Right kidney (tissue), 1 donor: ENCODE measurements at regions not wholly inside any gene's neighbourhood (a gene's known extent, or its start where the extent isn't known, plus 50 kb on each side); places are given as distances from the start of the nearest gene placed in this dataset.

Experiments used
- DNase-seq: peaks from one replicate; pipeline ENCODE4 v3.0.0-alpha.2; 2016

DNA sequence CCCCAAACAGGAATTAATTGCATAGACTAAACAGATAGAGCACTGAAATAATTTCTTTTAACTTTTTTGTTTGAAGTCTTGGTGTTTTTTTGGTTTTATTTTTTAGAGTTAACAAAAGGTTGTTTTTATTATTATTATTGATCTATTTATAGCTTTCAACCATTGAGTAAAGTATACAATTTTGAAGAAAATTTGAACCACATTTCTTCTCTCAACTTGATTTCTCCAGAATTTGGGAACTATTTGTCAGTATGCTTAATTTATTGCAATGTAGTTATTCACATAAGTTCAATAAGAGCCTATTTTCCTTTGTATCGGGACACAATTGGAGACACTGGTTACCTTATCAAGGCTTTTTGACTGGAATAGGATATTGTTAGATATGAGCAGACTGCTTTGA is 1045.6 kb upstream of the PCDH9 start:
- DNase-seq: no peak

- no peak for DNase-seq
These were observed 1042.5 kb upstream of the PCDH9 start for GRCh38 chr13:68272652-68273051.

- no peak for DNase-seq
These were observed 1034.6 kb upstream of the PCDH9 start for GRCh38 chr13:68264692-68265091.

DNA sequence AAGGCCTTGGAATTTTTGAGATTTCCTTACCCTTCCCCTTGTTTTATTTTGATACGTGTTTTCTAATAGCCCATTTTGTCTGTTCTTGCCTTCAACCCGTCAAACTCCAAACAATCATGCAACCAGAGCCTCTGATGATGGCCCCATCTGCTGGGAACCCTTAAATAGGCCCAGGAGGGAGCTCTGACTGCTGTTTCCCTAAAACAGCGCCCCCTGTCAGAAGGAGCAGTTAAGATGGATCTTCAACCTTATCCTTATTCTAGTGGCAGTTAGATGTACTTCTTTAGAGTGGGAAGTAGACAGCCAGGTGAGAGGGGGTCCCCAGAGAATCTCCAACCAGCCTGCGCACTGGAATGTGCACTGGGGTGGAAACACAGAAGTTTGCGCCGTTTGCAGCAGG is 1031.0 kb upstream of the PCDH9 start:
- no peak for DNase-seq

- no peak for DNase-seq
These were observed 1027.1 kb upstream of the PCDH9 start for GRCh38 chr13:68257111-68257842.

- no peak for DNase-seq
These were observed 1024.0 kb upstream of the PCDH9 start for GRCh38 chr13:68254151-68254550.

DNA sequence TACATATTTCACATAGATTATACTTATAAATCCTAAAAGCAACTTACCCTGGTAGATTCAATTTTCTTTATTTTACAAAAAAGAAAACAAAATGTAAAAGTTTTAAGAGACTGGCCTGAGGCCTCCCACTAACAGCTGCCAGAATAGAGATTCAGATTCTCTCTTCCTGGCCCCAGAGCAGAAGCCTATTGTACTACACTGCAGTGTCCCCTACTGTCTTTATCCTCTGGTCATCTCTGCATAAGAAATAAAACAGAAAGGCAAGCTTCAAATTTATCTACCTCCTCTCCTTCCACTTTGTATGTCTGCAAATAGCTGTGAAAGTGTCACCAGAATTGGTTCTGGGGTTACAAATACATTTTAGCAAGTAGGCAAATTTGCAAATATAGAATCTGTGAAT is 1004.1 kb upstream of the PCDH9 start:
- DNase-seq: no peak

- DNase-seq: no peak
These were observed 1002.4 kb upstream of the PCDH9 start for GRCh38 chr13:68232351-68233130.

DNA sequence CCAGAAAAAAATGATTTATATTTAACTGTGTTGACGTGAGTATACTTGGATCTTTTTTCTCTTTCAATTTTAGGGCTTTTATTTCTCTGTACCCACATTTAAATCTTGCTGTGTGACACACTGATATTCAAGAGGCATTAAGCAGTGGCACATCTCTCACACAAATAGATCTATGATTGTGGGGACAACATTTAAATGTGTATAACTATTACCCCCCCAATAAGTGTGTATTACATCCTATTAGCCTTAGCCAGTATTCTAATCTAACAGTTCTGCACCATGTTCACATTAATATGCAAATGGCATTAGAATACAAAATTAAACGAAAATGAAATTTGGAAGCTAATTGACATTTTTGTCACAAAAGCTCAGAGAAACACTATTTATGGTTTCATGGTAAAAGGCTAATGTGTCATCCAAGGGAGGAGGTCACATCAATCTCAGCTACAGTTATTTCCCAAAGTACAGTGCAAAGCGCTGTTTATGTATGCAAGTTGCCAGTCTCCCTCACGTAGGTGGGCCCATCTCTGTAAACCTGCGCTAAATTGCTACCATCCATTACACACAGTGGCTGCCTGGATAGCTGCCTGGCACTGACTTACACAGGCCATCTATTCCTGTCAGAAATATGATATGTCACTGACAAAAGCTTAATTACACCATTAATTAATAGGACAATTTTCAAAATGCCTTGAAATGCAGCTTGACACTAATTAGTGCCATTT is 984.7 kb upstream of the PCDH9 start:
- DNase-seq: no peak

GRCh38 chr13:68199271-68199670 is 969.1 kb upstream of the PCDH9 start:
- DNase-seq: no peak

DNA sequence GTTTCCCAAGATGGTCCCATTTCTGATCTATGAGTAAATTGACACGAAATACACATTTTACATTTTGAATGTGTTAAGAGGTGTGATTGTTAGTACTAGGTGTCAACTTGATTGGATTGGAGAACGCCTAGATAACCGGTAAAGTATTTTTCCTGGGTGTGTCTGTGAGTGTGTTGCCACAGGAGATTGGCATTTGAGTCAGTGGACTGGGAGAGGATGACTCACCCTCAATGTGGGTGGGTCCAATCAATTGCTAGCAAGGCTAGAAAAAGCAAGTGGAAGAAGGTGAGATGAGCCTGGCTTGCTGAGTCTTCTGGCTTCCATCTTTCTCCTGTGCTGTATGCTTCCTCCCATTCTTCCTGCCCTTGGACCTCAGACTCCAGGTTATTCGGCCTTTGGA is 960.7 kb upstream of the PCDH9 start:
- DNase-seq: no peak

DNA sequence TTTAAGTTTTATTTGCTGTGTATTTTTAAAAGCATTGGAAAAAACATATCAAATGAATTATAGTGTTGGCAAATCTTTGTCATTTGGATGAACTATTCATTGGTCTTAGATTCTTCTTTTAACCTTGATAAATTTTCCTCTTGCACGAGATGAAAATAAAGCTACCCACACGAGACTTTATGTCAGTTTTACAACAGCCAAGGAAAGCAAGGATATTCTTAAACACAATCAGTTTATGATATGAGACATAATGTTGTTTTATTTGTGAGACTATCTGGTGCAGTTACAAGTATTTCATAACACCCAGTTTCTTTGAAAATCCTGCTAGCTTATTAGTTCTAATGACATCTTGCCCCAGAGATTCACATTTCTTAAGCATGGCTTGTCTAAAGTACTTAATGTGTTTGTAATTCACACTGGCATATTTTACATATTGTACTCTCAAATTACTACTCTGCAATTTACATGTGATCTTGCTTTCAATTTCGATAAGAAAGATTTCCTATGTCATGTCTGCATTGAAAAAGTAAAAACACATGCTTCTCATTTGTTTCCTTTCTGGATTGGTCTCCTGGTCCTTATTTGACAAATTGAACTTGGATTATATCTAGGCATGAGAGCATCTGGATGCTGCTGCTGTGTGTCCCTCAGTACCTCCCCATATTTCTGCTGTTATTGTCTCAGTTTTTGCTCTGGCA is 955.5 kb upstream of the PCDH9 start:
- DNase-seq: no peak

DNA sequence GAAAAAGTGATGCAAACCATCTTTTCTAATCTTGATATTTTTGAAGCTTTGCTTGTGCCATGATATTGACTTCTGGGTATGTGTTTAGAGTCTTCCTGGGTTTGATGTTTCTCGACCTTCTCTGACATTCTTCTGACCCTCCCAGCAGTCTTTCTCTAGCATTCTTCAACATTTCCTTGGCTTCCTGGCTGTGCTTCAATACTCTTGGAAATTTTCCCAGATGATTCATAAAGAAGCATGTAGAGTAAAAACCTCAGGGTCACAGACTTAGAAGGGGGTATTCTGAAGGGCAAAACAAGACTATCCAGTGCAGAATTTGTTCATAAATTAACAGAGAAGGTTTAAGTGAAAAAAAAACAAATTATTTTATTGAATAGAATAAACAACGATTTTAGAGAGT is 946.3 kb upstream of the PCDH9 start:
- DNase-seq: no peak

DNA sequence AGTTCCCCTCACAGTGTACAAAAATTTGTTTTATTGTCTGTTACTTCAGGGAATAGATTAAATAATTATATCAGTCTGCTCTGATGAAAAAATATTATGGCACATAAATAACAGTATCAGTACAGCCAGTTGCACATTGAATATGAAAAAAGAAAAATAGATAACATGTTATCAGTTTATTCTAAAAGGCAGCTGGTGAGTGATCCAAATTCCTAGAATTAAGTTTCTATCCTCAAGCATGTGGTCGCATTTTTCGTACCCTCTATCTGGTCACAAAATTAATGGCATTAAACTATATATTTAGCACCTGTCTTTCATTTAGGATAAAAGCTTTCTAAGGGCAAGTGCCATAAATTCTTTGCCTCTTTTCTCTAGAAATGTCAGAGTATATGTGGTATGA is 944.8 kb upstream of the PCDH9 start:
- no peak for DNase-seq

DNA sequence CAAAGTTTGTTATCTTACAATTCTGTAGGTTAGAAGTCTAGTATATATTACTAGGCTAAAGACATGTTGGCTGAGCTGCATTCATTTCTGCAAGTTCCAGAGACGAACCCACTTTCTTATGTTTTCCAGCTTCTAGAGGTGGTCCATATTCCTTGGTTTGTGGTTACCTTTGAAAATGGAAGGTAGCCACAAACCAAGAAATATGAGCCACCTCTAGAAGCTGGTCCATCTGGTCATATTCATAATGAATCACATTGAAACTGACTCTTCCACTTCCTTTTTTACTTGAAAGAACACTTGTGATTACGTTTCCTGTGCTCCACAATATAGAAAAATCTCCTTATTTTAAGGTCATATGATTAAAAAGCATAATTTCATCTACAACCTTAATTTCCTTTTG is 943.0 kb upstream of the PCDH9 start:
- DNase-seq: no peak

- DNase-seq: no peak
These were observed 940.8 kb upstream of the PCDH9 start for GRCh38 chr13:68170961-68171360.

DNA sequence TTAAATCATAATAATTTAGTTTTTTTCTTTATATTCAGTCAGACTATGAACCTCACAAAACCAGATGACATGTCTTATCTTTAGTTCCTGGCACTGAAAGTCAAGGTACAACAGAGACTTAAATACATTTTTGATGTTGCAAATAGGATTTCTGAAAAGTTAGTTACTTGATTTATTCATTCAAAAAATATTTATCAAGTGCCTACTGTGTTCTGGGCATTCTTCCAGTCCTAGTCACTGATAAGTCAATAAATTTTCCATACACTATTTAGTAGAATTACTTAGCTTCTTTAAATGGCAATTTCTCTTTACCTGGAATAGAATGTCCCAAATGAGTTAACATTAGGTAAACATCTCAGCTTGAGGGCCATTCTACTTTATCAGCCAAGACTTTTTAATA is 938.3 kb upstream of the PCDH9 start:
- no peak for DNase-seq

GRCh38 chr13:68160466-68160865 is 930.3 kb upstream of the PCDH9 start:
- DNase-seq: no peak

- no peak for DNase-seq
These were observed 922.3 kb upstream of the PCDH9 start for GRCh38 chr13:68152414-68152813.

- no peak for DNase-seq
These were observed 915.7 kb upstream of the PCDH9 start for GRCh38 chr13:68145852-68146251.

- no peak for DNase-seq
These were observed 898.3 kb upstream of the PCDH9 start for GRCh38 chr13:68128297-68128915.

DNA sequence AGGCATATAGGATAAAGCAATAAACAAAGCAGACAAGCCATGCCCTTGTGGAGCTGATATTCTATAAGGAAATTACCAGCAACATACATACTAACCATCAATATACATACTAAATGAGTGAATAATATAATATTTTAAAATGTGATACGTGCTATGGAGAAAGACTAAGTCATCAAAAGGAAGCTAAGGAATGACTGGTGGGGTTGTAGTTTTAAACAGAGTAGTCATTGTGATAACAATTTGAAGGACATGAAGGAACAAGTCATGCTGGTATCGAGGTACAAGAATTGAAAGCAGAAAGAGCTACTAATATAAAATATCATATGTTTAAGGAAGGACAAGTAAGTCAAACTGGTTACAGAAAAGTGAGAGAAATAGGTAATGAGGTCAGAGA is 894.9 kb upstream of the PCDH9 start:
- no peak for DNase-seq
